IPS-20b (cell line): ENCODE measurements at regions not wholly inside any gene's neighbourhood (a gene's known extent, or its start where the extent isn't known, plus 50 kb on each side); places are given as distances from the start of the nearest gene placed in this dataset.
"Not testable (repeated sequence)": the region's sequence is repeated elsewhere in the genome, so short reads cannot be mapped to it uniquely, and the experiment has no call there.

Experiments
- H3K27ac ChIP-seq: one replicate; pipeline ENCODE4 v1.5.1; 2013; ENCODE audit warnings: low read length
- H3K27me3 ChIP-seq: 2 replicates; pipeline ENCODE4 v1.6.1; 2013; ENCODE audit warnings: mild to moderate bottlenecking, low read length, inconsistent platforms; ENCODE audit not compliant: insufficient read depth
- H3K36me3 ChIP-seq: 2 replicates; pipeline ENCODE4 v1.6.1; 2013; ENCODE audit warnings: low read depth, mild to moderate bottlenecking, inconsistent platforms, low read length, moderate library complexity; ENCODE audit not compliant: insufficient read depth
- H3K4me1 ChIP-seq: 2 replicates; pipeline ENCODE4 v1.6.1; 2013; ENCODE audit warnings: mild to moderate bottlenecking, control low read depth, inconsistent platforms, low read length, moderate library complexity; ENCODE audit not compliant: insufficient read depth
- H3K4me3 ChIP-seq: 2 replicates; pipeline ENCODE4 v1.5.1; 2013; ENCODE audit warnings: mild to moderate bottlenecking, low read length, inconsistent platforms
- H3K9ac ChIP-seq: 2 replicates; pipeline ENCODE4 v1.6.1; 2013; ENCODE audit warnings: low read depth, mild to moderate bottlenecking, inconsistent platforms, low read length, moderate library complexity
- H3K9me3 ChIP-seq: 2 replicates; pipeline ENCODE4 v1.6.1; 2013; ENCODE audit warnings: mild to moderate bottlenecking, low read depth, low read length, inconsistent platforms; ENCODE audit not compliant: insufficient read depth

DNA sequence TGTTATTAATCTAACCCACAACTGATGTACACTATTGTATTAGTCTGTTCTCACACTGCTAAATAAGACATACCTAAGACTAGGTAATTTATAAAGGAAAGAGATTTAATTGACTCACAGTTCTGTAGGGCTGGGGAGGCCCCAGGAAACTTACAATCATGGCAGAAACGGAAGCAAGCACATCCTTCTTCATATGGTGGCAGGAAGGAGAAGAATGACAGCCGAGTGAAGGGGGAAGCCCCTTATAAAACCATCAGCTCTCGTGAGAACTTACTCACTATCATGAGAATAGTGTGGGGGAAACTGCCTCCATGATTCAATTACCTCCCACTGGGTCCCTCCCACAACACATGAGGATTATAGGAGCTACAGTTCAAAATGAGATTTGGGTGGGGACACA is 210.3 kb upstream of the POU1F1 start:
- H3K36me3 ChIP-seq, H3K27me3 ChIP-seq, H3K4me1 ChIP-seq, H3K9ac ChIP-seq, H3K4me3 ChIP-seq, H3K9me3 ChIP-seq, H3K27ac ChIP-seq: not testable (repeated sequence)

DNA sequence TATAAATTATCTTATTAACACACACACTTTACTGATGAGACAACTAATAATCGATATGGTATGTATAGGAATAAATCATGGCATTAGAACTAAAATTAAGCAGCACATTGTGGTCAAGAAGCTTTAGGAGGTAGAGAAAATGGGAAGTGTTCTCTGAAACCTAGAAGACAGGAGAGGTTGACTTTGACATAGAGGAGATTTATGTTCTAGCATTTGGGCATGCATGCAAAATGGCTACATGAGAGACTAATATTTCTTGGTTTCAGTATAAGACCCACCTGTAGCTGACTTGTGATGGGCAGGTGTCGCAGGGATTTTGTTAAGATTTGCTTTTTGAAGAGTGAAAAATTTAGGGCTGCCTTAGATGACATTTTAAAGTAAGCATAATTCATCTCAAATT is 209.7 kb upstream of the POU1F1 start:
- Histone ChIP-seq H3K9me3 (no peaks in the 10 kb centered on the region), H3K36me3 (no peaks in the 10 kb centered on the region), H3K4me3 (no peak overlapping the region), H3K9ac (no peak overlapping the region), H3K27ac (no peak overlapping the region), H3K27me3 (no peaks in the 10 kb centered on the region), H3K4me1 (no peaks in the 10 kb centered on the region)

DNA sequence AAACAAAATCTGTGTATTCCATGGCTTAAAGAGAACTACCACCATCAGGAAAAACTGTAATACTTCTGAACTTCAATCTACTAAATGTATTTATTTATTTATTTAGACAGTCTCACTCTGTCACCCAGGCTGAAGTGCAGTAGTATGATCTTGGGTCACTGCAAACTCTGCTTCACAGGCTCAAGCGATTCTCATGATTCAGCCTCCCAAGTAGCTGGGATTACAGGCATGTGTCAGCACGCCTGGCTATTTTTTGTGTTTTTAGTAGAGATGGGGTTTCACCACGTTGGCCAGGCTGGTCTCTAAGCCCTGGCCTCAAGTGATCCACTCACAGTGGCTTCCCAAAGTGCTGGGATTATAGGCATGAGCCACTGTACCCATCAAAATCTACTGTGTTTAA is 202.3 kb upstream of the POU1F1 start:
- Histone ChIP-seq H3K27me3 (no peaks in the 10 kb centered on the region), H3K36me3 (no peaks in the 10 kb centered on the region), H3K9ac (no peak overlapping the region), H3K4me1 (no peaks in the 10 kb centered on the region), H3K27ac (no peak overlapping the region), H3K4me3 (no peak overlapping the region), H3K9me3 (peaks cover 3% of the 10 kb centered on the region; the same call in 1 of the 2 replicates)

DNA sequence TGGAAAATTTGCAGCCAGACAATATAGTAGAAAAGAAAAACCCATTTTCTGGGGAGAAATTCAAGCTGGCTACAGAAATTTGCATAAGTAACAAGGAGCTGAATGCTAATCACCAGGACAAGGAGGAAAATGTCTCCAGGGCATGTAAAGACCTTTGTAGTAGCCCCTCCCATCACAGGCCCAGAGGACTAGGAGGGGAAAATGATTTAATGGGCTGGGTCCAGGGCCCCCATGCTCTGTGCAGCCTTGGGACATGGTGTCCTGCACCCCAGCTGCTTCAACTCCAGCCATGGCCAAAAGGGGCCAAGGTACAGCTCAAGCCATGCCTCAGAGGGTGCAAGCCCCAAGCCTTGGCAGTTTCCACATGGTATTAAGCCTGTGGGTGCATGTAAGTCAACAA is 197.6 kb upstream of the POU1F1 start:
- Histone ChIP-seq H3K36me3 (no peaks in the 10 kb centered on the region), H3K9ac (no peak overlapping the region)

DNA sequence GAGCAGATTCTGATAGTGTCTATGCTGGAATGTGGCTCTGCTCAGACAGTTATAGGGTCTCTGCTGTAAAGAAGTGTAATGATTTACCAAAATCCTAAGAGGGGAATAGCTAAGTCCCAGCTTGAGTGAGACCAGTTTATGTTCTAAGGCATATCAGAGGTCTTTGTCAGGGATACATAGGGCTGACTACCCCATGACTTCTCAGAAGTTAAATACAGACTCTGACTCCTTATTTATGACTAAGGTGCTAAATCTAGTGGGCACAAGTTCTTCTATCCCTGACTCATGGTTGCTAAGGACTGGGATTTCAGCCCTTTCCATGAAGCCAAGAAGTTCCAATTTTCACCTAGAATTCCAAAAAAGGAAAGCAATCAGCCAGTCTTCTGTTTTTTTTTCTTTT is 192.6 kb upstream of the POU1F1 start:
- Histone ChIP-seq H3K27me3 (no peaks in the 10 kb centered on the region), H3K9me3 (peaks cover 8% of the 10 kb centered on the region; the same call in 1 of the 2 replicates), H3K9ac (no peak overlapping the region), H3K4me3 (no peak overlapping the region), H3K4me1 (no peaks in the 10 kb centered on the region), H3K36me3 (no peaks in the 10 kb centered on the region), H3K27ac (no peak overlapping the region)

More for the DNA sequence above, 197.6 kb upstream of the POU1F1 start:
- Histone ChIP-seq H3K27me3 (no peaks in the 10 kb centered on the region), H3K4me1 (no peaks in the 10 kb centered on the region), H3K9me3 (peaks cover 7% of the 10 kb centered on the region; the same call in 1 of the 2 replicates), H3K4me3 (no peak overlapping the region), H3K27ac (no peak overlapping the region)

DNA sequence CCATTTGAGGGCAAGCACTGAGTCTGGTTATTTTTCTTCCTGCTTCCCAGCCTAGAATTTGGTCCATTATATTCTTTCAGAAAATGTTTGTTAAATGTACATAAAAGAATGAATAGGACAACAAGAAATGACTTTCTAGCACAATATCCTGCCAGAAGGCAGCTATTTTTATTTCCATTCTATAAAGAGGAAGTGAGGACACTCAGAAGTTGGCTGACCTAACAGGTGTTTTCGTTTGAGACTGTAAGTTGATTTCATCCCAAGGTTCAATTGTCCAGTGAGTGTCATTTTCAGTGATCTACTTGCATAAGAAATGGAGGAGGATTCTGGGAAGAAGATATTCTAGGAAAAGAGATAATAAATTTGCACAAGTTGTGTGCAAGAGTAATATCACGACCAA is 191.9 kb upstream of the POU1F1 start:
- Histone ChIP-seq H3K27me3 (no peaks in the 10 kb centered on the region), H3K9me3 (peaks cover 7% of the 10 kb centered on the region; the same call in 1 of the 2 replicates), H3K4me3 (no peak overlapping the region), H3K4me1 (no peaks in the 10 kb centered on the region), H3K27ac (no peak overlapping the region), H3K36me3 (no peaks in the 10 kb centered on the region), H3K9ac (no peak overlapping the region)

DNA sequence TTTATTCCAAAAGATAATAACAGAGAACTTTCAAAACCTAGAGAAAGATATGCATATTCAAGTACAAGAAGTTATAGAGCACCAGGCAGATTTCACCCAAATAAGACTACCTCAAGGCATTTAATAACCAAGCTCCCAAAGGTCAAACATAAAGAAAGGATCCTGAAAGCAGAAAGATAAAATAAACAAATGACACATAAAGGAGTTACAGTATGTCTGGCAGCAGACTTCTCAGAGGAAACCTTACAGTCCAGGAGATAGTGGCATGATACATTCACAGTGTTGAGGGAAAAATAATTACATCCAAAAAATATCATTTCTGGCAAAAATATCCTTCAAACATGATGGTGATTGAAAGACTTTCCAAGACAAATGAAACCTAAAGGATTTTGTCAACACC is 185.8 kb upstream of the POU1F1 start:
- Histone ChIP-seq H3K36me3 (no peaks in the 10 kb centered on the region), H3K4me1 (no peaks in the 10 kb centered on the region)

DNA sequence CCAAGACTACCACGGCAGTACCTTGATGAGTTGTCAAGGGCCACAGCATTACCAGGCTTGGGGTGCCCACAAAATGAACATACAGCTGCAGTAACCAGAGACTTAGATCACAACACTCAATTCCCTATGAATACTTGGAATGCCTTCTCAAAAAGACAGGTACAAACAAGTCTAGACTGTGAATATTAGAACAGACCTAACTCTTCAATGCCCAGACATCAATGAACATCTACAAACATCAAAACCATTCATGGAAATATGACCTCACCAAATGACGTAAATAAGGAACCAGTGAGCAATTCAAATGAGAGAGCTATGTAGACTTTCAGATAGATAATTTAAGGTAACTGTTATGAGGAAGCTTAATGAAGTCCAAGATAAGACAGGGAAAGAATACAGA is 185.1 kb upstream of the POU1F1 start:
- no peak overlapping the region for H3K4me3 ChIP-seq
- no peaks in the 10 kb centered on the region for H3K36me3 ChIP-seq
- peaks cover 4% of the 10 kb centered on the region; the same call in 1 of the 2 replicates for H3K9me3 ChIP-seq
- no peak overlapping the region for H3K27ac ChIP-seq
- no peak overlapping the region for H3K9ac ChIP-seq
- no peaks in the 10 kb centered on the region for H3K4me1 ChIP-seq
- H3K27me3 ChIP-seq, result no peaks in the 10 kb centered on the region

More for the DNA sequence above, 185.8 kb upstream of the POU1F1 start:
- Histone ChIP-seq H3K9me3 (peaks cover 4% of the 10 kb centered on the region; the same call in 1 of the 2 replicates), H3K27me3 (no peaks in the 10 kb centered on the region), H3K9ac (no peak overlapping the region), H3K4me3 (no peak overlapping the region), H3K27ac (no peak overlapping the region)

DNA sequence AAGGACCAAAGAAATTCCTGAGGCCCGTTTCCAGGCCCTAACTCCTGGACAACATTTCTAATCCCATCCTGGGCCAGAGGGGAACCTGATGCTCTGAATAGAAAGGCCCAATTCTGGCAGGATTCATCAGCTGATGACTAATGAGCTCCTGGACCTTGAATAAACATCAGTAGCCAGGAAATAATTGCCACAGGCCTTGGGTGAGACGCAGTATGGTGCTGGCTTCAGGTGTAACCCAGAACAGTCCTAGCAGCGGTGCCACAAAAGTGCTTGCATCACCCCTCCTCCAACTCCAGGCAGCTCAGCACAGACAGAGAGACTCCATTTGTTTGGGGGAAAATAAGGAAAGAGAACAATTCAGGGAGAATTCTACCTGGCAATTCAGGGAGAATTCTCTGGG is 184.7 kb upstream of the POU1F1 start:
- no peaks in the 10 kb centered on the region for H3K4me1 ChIP-seq
- no peak overlapping the region for H3K9ac ChIP-seq
- no peak overlapping the region for H3K4me3 ChIP-seq
- H3K27me3 ChIP-seq, result no peaks in the 10 kb centered on the region
- H3K27ac ChIP-seq, result no peak overlapping the region
- no peaks in the 10 kb centered on the region for H3K36me3 ChIP-seq
- peaks cover 4% of the 10 kb centered on the region; the same call in 1 of the 2 replicates for H3K9me3 ChIP-seq

DNA sequence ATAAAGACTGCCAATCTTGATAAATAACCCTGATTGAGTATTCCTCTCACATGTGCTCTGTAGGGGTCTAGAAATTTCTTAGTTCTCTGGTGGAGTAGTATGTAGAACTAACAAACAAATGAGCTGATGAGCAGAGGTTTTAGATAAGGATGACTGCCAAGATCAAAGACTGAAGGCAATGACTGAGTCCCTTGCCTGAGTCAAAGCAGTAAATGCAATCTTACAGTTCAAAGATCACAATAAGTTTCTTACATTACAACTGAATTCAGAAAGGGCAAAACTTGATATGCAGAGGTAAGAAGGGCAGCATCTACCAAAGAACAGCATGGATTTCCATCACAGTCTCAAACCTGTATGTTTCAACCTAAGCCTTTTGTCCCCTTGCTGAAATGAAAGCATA is 172.2 kb upstream of the POU1F1 start:
- Histone ChIP-seq H3K27me3 (no peaks in the 10 kb centered on the region), H3K9ac (no peak overlapping the region), H3K27ac (no peak overlapping the region), H3K4me1 (no peaks in the 10 kb centered on the region), H3K9me3 (no peaks in the 10 kb centered on the region), H3K36me3 (no peaks in the 10 kb centered on the region), H3K4me3 (no peak overlapping the region)

DNA sequence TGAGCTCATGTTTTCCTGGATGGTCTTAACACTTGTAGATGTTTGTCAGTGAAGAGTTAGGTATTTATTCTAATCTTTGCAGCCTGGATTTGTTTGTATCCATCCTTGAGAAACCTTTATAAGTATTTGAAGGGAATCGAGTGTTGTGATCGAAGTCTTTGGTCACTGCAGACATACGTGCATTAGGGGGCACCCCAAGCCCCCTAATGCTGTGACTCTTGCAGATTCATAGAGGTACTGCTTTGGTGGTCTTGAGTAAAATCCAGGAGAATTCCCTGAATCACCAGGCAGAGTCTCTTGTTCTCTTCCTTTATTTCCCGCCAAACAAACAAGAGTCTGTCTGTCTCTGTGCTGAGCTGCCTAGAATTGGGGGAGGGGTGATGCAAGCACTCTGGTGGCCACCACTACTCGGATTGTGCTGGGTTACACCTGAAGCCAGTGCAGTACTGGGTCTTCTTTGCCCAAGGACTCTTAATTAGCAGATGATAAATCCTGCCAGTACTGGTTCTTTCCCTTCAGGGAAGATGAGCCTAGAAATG is 170.5 kb upstream of the POU1F1 start:
- Histone ChIP-seq H3K4me3 (no peak overlapping the region), H3K9me3 (no peaks in the 10 kb centered on the region), H3K27me3 (no peaks in the 10 kb centered on the region), H3K36me3 (no peaks in the 10 kb centered on the region), H3K27ac (no peak overlapping the region), H3K4me1 (no peaks in the 10 kb centered on the region), H3K9ac (no peak overlapping the region)

DNA sequence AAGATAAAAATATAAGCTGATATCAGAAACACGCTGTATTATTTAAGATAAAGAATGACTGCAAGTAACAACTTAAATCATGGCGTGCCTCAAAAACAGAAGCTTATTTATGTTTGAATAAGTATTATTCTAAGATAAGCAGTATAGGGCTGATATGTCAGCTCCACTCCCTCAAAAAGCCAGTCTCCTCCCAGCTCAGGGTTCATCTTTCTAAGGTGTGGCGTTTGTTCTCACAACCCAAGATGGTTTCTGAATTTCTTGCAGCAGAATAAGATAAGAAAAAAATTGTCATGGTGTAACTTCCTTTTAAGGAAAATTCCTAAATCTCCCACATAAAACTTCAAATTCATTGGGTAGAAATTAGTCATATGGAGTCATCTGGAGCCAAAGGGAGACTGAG is 166.1 kb upstream of the POU1F1 start:
- H3K9ac ChIP-seq, result no peak overlapping the region
- H3K4me1 ChIP-seq, result no peaks in the 10 kb centered on the region
- H3K27ac ChIP-seq, result no peak overlapping the region
- H3K9me3 ChIP-seq, result no peaks in the 10 kb centered on the region
- no peaks in the 10 kb centered on the region for H3K36me3 ChIP-seq
- H3K4me3 ChIP-seq, result no peak overlapping the region
- H3K27me3 ChIP-seq, result no peaks in the 10 kb centered on the region
